ENCODE measurements at regions not wholly inside any gene's neighbourhood (a gene's known extent, or its start where the extent isn't known, plus 50 kb on each side); places are given as distances from the start of the nearest gene placed in this dataset.
A peak's percentile ranks its signal among the peaks of the same experiment; 100 is the strongest.
"Not testable (repeated sequence)": the region's sequence is repeated elsewhere in the genome, so short reads cannot be mapped to it uniquely, and the experiment has no call there.

GRCh38 chr14:41072776-41073175, 533.9 kb upstream of the LRFN5 start:
- peak; percentile 18 for DNase-seq (ENCODE audit: low spot score)

- no peak for DNase-seq (ENCODE audit: low spot score)
Measured at GRCh38 chr14:41071351-41071750, 535.3 kb upstream of the LRFN5 start.

GRCh38 chr14:41062826-41063225, 543.9 kb upstream of the LRFN5 start:
- no peak for DNase-seq (ENCODE audit: low spot score)

- no peak for DNase-seq (ENCODE audit: low spot score)
Measured at GRCh38 chr14:41055589-41055988, 551.1 kb upstream of the LRFN5 start.

- DNase-seq (ENCODE audit: low spot score): no peak
Measured at GRCh38 chr14:41051801-41052200, 554.9 kb upstream of the LRFN5 start.

GRCh38 chr14:41047763-41048162, 558.9 kb upstream of the LRFN5 start:
- no peak for DNase-seq (ENCODE audit: low spot score)

GRCh38 chr14:41037388-41037787, 569.3 kb upstream of the LRFN5 start:
- no peak for DNase-seq (ENCODE audit: low spot score)

GRCh38 chr14:41034969-41035368, 571.7 kb upstream of the LRFN5 start:
- DNase-seq (ENCODE audit: low spot score): no peak

GRCh38 chr14:41022932-41023331, 583.7 kb upstream of the LRFN5 start:
- no peak for DNase-seq (ENCODE audit: low spot score)

GRCh38 chr14:41016213-41016612, 590.5 kb upstream of the LRFN5 start:
- no peak for DNase-seq (ENCODE audit: low spot score)

GRCh38 chr14:41000350-41000749, 606.3 kb upstream of the LRFN5 start:
- no peak for DNase-seq (ENCODE audit: low spot score)

- DNase-seq (ENCODE audit: low spot score): no peak
Measured at GRCh38 chr14:40989260-40989659, 617.4 kb upstream of the LRFN5 start.

- no peak for DNase-seq (ENCODE audit: low spot score)
Measured at GRCh38 chr14:40987481-40987880, 619.2 kb upstream of the LRFN5 start.

GRCh38 chr14:40986655-40987054, 620.0 kb upstream of the LRFN5 start:
- no peak for DNase-seq (ENCODE audit: low spot score)

GRCh38 chr14:40985584-40985983, 621.1 kb upstream of the LRFN5 start:
- no peak for DNase-seq (ENCODE audit: low spot score)

- no peak for DNase-seq (ENCODE audit: low spot score)
Measured at GRCh38 chr14:40983604-40984003, 623.1 kb upstream of the LRFN5 start.

GRCh38 chr14:40981247-40981646, 625.4 kb upstream of the LRFN5 start:
- DNase-seq (ENCODE audit: low spot score): no peak

- DNase-seq (ENCODE audit: low spot score): not testable (repeated sequence)
Measured at GRCh38 chr14:40960257-40960656, 646.4 kb upstream of the LRFN5 start.

GRCh38 chr14:40955131-40955505, 651.6 kb upstream of the LRFN5 start:
- DNase-seq (ENCODE audit: low spot score): no peak

- DNase-seq (ENCODE audit: low spot score): not testable (repeated sequence)
Measured at GRCh38 chr14:40954448-40955130, 652.1 kb upstream of the LRFN5 start.

GRCh38 chr14:40944521-40944920, 662.2 kb upstream of the LRFN5 start:
- no peak for DNase-seq (ENCODE audit: low spot score)

GRCh38 chr14:40936861-40937260, 669.8 kb upstream of the LRFN5 start:
- no peak for DNase-seq (ENCODE audit: low spot score)

- DNase-seq (ENCODE audit: low spot score): no peak
Measured at GRCh38 chr14:40920380-40920779, 686.3 kb upstream of the LRFN5 start.

- DNase-seq (ENCODE audit: low spot score): no peak
Measured at GRCh38 chr14:40911141-40911540, 695.5 kb upstream of the LRFN5 start.

GRCh38 chr14:40909906-40910305, 696.8 kb upstream of the LRFN5 start:
- no peak for DNase-seq (ENCODE audit: low spot score)

Measured in D341Med (cell line).